ENCODE measurements at regions not wholly inside any gene's neighbourhood (a gene's known extent, or its start where the extent isn't known, plus 50 kb on each side); places are given as distances from the start of the nearest gene placed in this dataset.

- intact Hi-C loops (cut with DNase I): no loop called here
- no peak for TF ChIP-seq EP300 (IDR thresholded peaks at IDR 0.05)
- TF ChIP-seq CTCF (IDR thresholded peaks at IDR 0.05): no peak
- TF ChIP-seq POLR2A (IDR thresholded peaks at IDR 0.05): no peak
- Histone ChIP-seq H3K4me3 (no peak overlapping the region), H3K36me3 (no peaks in the 10 kb centered on the region), H3K9me3 (no peaks in the 10 kb centered on the region), H3K27me3 (no peaks in the 10 kb centered on the region), H3K4me1 (ENCODE audit: insufficient read depth) (peaks cover 3% of the 10 kb centered on the region), H3K27ac (no peak overlapping the region)
- no peak for DNase-seq
These were observed 184.0 kb upstream of the ACTBL2 start for GRCh38 chr5:57666582-57666981.

- H3K36me3 ChIP-seq: no peaks in the 10 kb centered on the region
- H3K9me3 ChIP-seq: no peaks in the 10 kb centered on the region
- no peak overlapping the region for H3K27ac ChIP-seq
- H3K27me3 ChIP-seq: no peaks in the 10 kb centered on the region
- H3K4me3 ChIP-seq: no peak overlapping the region
- no peak for DNase-seq
- intact Hi-C loops (cut with DNase I): no loop called here
- peaks cover 3% of the 10 kb centered on the region for H3K4me1 ChIP-seq (ENCODE audit: insufficient read depth)
- 95 to 99% (median 97%) methylated on average over 7 of the region's 7 CpGs for WGBS, 3 donors
- TF ChIP-seq POLR2A (IDR thresholded peaks at IDR 0.05): no peak
- no peak for TF ChIP-seq EP300 (IDR thresholded peaks at IDR 0.05)
- TF ChIP-seq CTCF (IDR thresholded peaks at IDR 0.05): no peak
These were observed 182.7 kb upstream of the ACTBL2 start for GRCh38 chr5:57665146-57665936.

- Histone ChIP-seq H3K9me3 (no peaks in the 10 kb centered on the region), H3K4me3 (no peak overlapping the region), H3K27ac (no peak overlapping the region), H3K4me1 (ENCODE audit: insufficient read depth) (peaks cover 3% of the 10 kb centered on the region), H3K36me3 (no peaks in the 10 kb centered on the region), H3K27me3 (no peaks in the 10 kb centered on the region)
- DNase-seq: no peak
- 97 to 98% (median 97%) methylated on average over 1 of the region's 1 CpG for WGBS, 3 donors
- TF ChIP-seq POLR2A (IDR thresholded peaks at IDR 0.05) (no peak), CTCF (IDR thresholded peaks at IDR 0.05) (no peak), EP300 (IDR thresholded peaks at IDR 0.05) (no peak)
- intact Hi-C loops (cut with DNase I): no loop called here
These were observed 182.1 kb upstream of the ACTBL2 start for GRCh38 chr5:57664700-57665099.

GRCh38 chr5:57663466-57663865 is 180.9 kb upstream of the ACTBL2 start:
- 64 to 72% (median 68%) methylated on average over 2 of the region's 2 CpGs for WGBS, 3 donors
- Histone ChIP-seq H3K27ac (no peak overlapping the region), H3K9me3 (no peaks in the 10 kb centered on the region), H3K36me3 (no peaks in the 10 kb centered on the region), H3K4me3 (no peak overlapping the region), H3K27me3 (no peaks in the 10 kb centered on the region), H3K4me1 (ENCODE audit: insufficient read depth) (peaks cover 3% of the 10 kb centered on the region)
- intact Hi-C loops (cut with DNase I): no loop called here
- TF ChIP-seq CTCF (IDR thresholded peaks at IDR 0.05) (no peak), POLR2A (IDR thresholded peaks at IDR 0.05) (no peak), EP300 (IDR thresholded peaks at IDR 0.05) (no peak)
- DNase-seq: no peak

Data from ovary (tissue), 7 donors.